ENCODE measurements at regions not wholly inside any gene's neighbourhood (a gene's known extent, or its start where the extent isn't known, plus 50 kb on each side); places are given as distances from the start of the nearest gene placed in this dataset.

- DNase-seq (no peak), ATAC-seq (ENCODE audit: insufficient read depth, low read depth) (no peak)
- H3K4me2 ChIP-seq (ENCODE audit: insufficient read depth, low read length): no peak overlapping the region
- H3K9ac ChIP-seq (ENCODE audit: low read depth, low read length): no peak overlapping the region
- H3K4me1 ChIP-seq (ENCODE audit: insufficient read depth, low read length): no peaks in the 10 kb centered on the region
- H3K4me3 ChIP-seq (ENCODE audit: low read depth in 1 of 2, low read length in 2 of 2): no peak overlapping the region
- TF ChIP-seq, protein P1, sequence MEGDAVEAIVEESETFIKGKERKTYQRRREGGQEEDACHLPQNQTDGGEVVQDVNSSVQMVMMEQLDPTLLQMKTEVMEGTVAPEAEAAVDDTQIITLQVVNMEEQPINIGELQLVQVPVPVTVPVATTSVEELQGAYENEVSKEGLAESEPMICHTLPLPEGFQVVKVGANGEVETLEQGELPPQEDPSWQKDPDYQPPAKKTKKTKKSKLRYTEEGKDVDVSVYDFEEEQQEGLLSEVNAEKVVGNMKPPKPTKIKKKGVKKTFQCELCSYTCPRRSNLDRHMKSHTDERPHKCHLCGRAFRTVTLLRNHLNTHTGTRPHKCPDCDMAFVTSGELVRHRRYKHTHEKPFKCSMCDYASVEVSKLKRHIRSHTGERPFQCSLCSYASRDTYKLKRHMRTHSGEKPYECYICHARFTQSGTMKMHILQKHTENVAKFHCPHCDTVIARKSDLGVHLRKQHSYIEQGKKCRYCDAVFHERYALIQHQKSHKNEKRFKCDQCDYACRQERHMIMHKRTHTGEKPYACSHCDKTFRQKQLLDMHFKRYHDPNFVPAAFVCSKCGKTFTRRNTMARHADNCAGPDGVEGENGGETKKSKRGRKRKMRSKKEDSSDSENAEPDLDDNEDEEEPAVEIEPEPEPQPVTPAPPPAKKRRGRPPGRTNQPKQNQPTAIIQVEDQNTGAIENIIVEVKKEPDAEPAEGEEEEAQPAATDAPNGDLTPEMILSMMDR (IDR thresholded peaks at IDR 0.05; ENCODE audit: borderline replicate concordance, extremely low read depth, low read length, poor library complexity, severe bottlenecking): no peak
- TF ChIP-seq EZH2 (IDR thresholded peaks at IDR 0.05; ENCODE audit: borderline replicate concordance, low read depth, low read length, severe bottlenecking): no peak
- H3K36me3 ChIP-seq (ENCODE audit: insufficient read depth, low read length): no peaks in the 10 kb centered on the region
- H3K79me2 ChIP-seq (ENCODE audit: insufficient read depth, low read length): no peaks in the 10 kb centered on the region
- no peaks in the 10 kb centered on the region for H3K9me3 ChIP-seq (ENCODE audit: insufficient read depth, low read length, severe bottlenecking)
- H3K27ac ChIP-seq (ENCODE audit: low read length): no peak overlapping the region
- H4K20me1 ChIP-seq (ENCODE audit: insufficient read depth, low read length): no peaks in the 10 kb centered on the region
- no peak overlapping the region for H2AFZ ChIP-seq (ENCODE audit: low read depth, low read length)
- no peaks in the 10 kb centered on the region for H3K27me3 ChIP-seq (ENCODE audit: insufficient read depth, low read length, poor library complexity)
Measured at GRCh38 chr4:123198706-123199105, 197.9 kb upstream of the SPRY1 start.

DNA sequence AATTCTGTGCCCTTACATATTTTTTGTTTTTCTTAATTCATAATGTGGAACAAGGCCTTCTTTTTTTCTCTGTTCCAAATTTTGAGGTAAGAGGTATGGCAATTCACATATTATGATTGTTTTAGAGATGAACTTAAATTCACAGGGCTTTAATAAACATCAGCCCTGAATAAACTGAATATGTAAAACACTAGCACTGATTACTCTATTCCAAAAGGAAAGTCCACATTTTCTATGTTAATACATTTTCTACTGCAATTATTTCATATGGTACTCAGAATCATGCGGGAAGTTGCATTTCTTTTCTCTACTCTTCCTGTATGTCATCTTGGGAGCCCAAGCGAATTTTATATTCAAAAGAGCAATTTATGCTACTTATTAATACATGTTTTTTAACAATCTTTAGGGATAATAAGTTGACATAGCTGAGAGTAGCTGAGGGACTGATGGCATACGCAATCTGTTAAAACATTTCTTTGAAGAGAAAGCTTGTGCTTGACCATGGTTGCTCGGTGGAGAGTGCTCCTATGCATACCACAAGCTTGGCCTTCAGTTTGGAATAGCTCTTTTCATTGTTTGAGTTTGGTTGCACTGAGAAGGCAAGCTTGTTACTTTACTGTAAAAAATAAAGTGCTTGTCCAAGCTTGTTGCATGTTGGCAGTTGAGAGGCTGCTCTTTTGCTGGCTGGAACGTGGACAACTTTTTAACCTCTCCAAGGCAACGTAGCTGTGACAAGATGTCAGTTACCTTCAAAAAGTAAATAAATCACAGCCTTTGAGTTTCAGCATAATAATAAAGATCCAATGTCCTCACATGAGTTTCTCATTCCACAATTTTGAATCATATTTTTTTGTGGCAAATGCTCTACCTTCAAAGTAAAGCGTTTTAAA is 196.3 kb upstream of the SPRY1 start:
- Histone ChIP-seq H3K27ac (ENCODE audit: low read length) (no peak overlapping the region), H3K4me2 (ENCODE audit: insufficient read depth, low read length) (no peak overlapping the region), H3K27me3 (ENCODE audit: insufficient read depth, low read length, poor library complexity) (no peaks in the 10 kb centered on the region), H3K9ac (ENCODE audit: low read depth, low read length) (no peak overlapping the region), H3K36me3 (ENCODE audit: insufficient read depth, low read length) (no peaks in the 10 kb centered on the region), H3K4me1 (ENCODE audit: insufficient read depth, low read length) (no peaks in the 10 kb centered on the region), H3K79me2 (ENCODE audit: insufficient read depth, low read length) (no peaks in the 10 kb centered on the region), H2AFZ (ENCODE audit: low read depth, low read length) (no peak overlapping the region), H3K4me3 (ENCODE audit: low read depth in 1 of 2, low read length in 2 of 2) (no peak overlapping the region), H3K9me3 (ENCODE audit: insufficient read depth, low read length, severe bottlenecking) (no peaks in the 10 kb centered on the region), H4K20me1 (ENCODE audit: insufficient read depth, low read length) (no peaks in the 10 kb centered on the region)
- TF ChIP-seq EZH2 (IDR thresholded peaks at IDR 0.05; ENCODE audit: borderline replicate concordance, low read depth, low read length, severe bottlenecking): no peak
- TF ChIP-seq, protein P1 (IDR thresholded peaks at IDR 0.05; ENCODE audit: borderline replicate concordance, extremely low read depth, low read length, poor library complexity, severe bottlenecking): no peak
- DNase-seq (no peak), ATAC-seq (ENCODE audit: insufficient read depth, low read depth) (no peak)

GRCh38 chr4:123204737-123205136 is 191.9 kb upstream of the SPRY1 start:
- ATAC-seq (ENCODE audit: insufficient read depth, low read depth) (no peak), DNase-seq (no peak)
- H3K4me2 ChIP-seq (ENCODE audit: insufficient read depth, low read length): no peak overlapping the region
- H3K4me3 ChIP-seq (ENCODE audit: low read depth in 1 of 2, low read length in 2 of 2): no peak overlapping the region
- no peaks in the 10 kb centered on the region for H3K36me3 ChIP-seq (ENCODE audit: insufficient read depth, low read length)
- no peak overlapping the region for H3K27ac ChIP-seq (ENCODE audit: low read length)
- no peak overlapping the region for H2AFZ ChIP-seq (ENCODE audit: low read depth, low read length)
- no peak for TF ChIP-seq EZH2 (IDR thresholded peaks at IDR 0.05; ENCODE audit: borderline replicate concordance, low read depth, low read length, severe bottlenecking)
- TF ChIP-seq, protein P1 (IDR thresholded peaks at IDR 0.05; ENCODE audit: borderline replicate concordance, extremely low read depth, low read length, poor library complexity, severe bottlenecking): no peak
- no peak overlapping the region for H3K9ac ChIP-seq (ENCODE audit: low read depth, low read length)
- H3K4me1 ChIP-seq (ENCODE audit: insufficient read depth, low read length): no peaks in the 10 kb centered on the region
- no peaks in the 10 kb centered on the region for H3K27me3 ChIP-seq (ENCODE audit: insufficient read depth, low read length, poor library complexity)
- H3K9me3 ChIP-seq (ENCODE audit: insufficient read depth, low read length, severe bottlenecking): no peaks in the 10 kb centered on the region
- H3K79me2 ChIP-seq (ENCODE audit: insufficient read depth, low read length): no peaks in the 10 kb centered on the region
- H4K20me1 ChIP-seq (ENCODE audit: insufficient read depth, low read length): no peaks in the 10 kb centered on the region
